H1 (cell line): ENCODE measurements at regions not wholly inside any gene's neighbourhood (a gene's known extent, or its start where the extent isn't known, plus 50 kb on each side); places are given as distances from the start of the nearest gene placed in this dataset.

ENCODE experiments used
- CTCF ChIA-PET: fragments of 300-600 bp; sonication (Branson Sonifier 250); formaldehyde crosslinking; loops from one replicate; lab custom pipeline; 2021; ENCODE audit not compliant: partially characterized antibody; lab: Charles Lee
- POLR2A ChIA-PET: fragments of 300-600 bp; sonication (Branson Sonifier 250); formaldehyde crosslinking; loops from one replicate; lab custom pipeline; 2021; ENCODE audit warnings: inconsistent platforms; ENCODE audit not compliant: partially characterized antibody; lab: Charles Lee
- DNase-seq, 2 experiments: peaks; one replicate each; pipeline versions ENCODE4 v3.0.0 to v3.0.0-alpha.2; 2010 to 2022; ENCODE audit warnings: low spot score in 2 of 2, low read depth in 1 of 2, mixed read lengths in 1 of 2
- FAIRE-seq: peaks from 2 replicates; lab custom pipeline; 2011; peaks lifted over from hg19 to GRCh38; lab: Jason Lieb, UNC
- H2AFZ ChIP-seq: 2 replicates; pipeline ENCODE4 v1.8.1; 2012; ENCODE audit warnings: low read length, inconsistent platforms
- H2AK5ac ChIP-seq: 2 replicates; pipeline ENCODE4 v1.6.1; 2013; ENCODE audit warnings: low read depth, low read length
- H2BK120ac ChIP-seq: replicated peaks from 2 replicates; pipeline ENCODE3; 2013; ENCODE audit warnings: low read depth, low read length, inconsistent platforms
- H2BK12ac ChIP-seq: 2 replicates; pipeline ENCODE4 v1.6.1; 2013; ENCODE audit warnings: low read depth, low read length
- H2BK15ac ChIP-seq: 2 replicates; pipeline ENCODE4 v1.6.1; 2013; ENCODE audit warnings: low read length
- H2BK20ac ChIP-seq: 2 replicates; pipeline ENCODE4 v1.6.1; 2013; ENCODE audit warnings: low read length
- H2BK5ac ChIP-seq: 2 replicates; pipeline ENCODE4 v1.6.1; 2013; ENCODE audit warnings: low read depth, low read length
- H3K14ac ChIP-seq: 2 replicates; pipeline ENCODE4 v1.6.1; 2013; ENCODE audit warnings: inconsistent platforms; ENCODE audit not compliant: insufficient read length
- H3K18ac ChIP-seq: 2 replicates; pipeline ENCODE4 v1.6.1; 2013; ENCODE audit warnings: low read length; ENCODE audit errors: extremely low read depth
- H3K23ac ChIP-seq: 2 replicates; pipeline ENCODE4 v1.6.1; 2013; ENCODE audit warnings: inconsistent platforms; ENCODE audit not compliant: insufficient read length
- H3K23me2 ChIP-seq: 2 replicates; pipeline ENCODE4 v1.6.1; 2013; ENCODE audit warnings: low read depth, low read length
- H3K27ac ChIP-seq: 2 replicates; pipeline ENCODE4 v1.6.1; 2011; ENCODE audit warnings: low read depth, low read length, inconsistent platforms
- H3K27me3 ChIP-seq, 4 experiments: replicated peaks in 1 of 4; 1 replicate in 1 of 4; 2 replicates in 3 of 4; pipeline versions ENCODE4 v1.6.1 to v1.8.1; 2011 to 2013; ENCODE audit warnings: low read length in 3 of 4, mild to moderate bottlenecking in 3 of 4, inconsistent platforms in 2 of 4, mixed read lengths in 2 of 4, moderate library complexity in 1 of 4; ENCODE audit not compliant: control insufficient read depth in 3 of 4, insufficient read depth in 3 of 4; ENCODE audit errors: extremely low read depth in 1 of 4
- H3K36me3 ChIP-seq, 4 experiments: 2 replicates each; pipeline versions ENCODE4 v1.6.1 to v1.8.1; 2011 to 2013; ENCODE audit warnings: mild to moderate bottlenecking in 4 of 4, low read length in 3 of 4, moderate library complexity in 2 of 4, control low read depth in 1 of 4, inconsistent platforms in 1 of 4; ENCODE audit not compliant: insufficient read depth in 4 of 4, control insufficient read depth in 2 of 4
- H3K4ac ChIP-seq: replicated peaks from 2 replicates; pipeline ENCODE3; 2013; ENCODE audit warnings: low read length, low read depth, mixed read lengths, inconsistent platforms; ENCODE audit not compliant: insufficient read length
- H3K4me1 ChIP-seq, 4 experiments: replicated peaks in 1 of 4; 1 replicate in 1 of 4; 2 replicates in 3 of 4; pipeline versions ENCODE4 v1.6.1 to v1.8.1; 2011 to 2013; ENCODE audit warnings: low read length in 3 of 4, inconsistent platforms in 2 of 4, mixed read lengths in 1 of 4; ENCODE audit not compliant: insufficient read depth in 4 of 4, control insufficient read depth in 3 of 4
- H3K4me2 ChIP-seq, 2 experiments: 2 replicates each; pipeline versions ENCODE4 v1.6.1 to v1.8.1; 2011 to 2013; ENCODE audit warnings: low read depth in 2 of 2, low read length in 2 of 2, control low read depth in 1 of 2, inconsistent platforms in 1 of 2, mild to moderate bottlenecking in 1 of 2; ENCODE audit not compliant: insufficient read depth in 1 of 2
- H3K4me3 ChIP-seq, 4 experiments: fragments of 200-600, 300-600 bp in 1 of 4; sonication (generic), shearing (Covaris generic), sonication (Bioruptor Twin) in 1 of 4; 2 replicates each; pipeline versions ENCODE4 v1.5.1 to v1.8.1; 2011 to 2016; ENCODE audit warnings: low read length in 4 of 4, low read depth in 3 of 4, control low read depth in 2 of 4, inconsistent platforms in 2 of 4, mild to moderate bottlenecking in 2 of 4, mixed read lengths in 1 of 4, moderate library complexity in 1 of 4; ENCODE audit not compliant: insufficient read depth in 2 of 4; ENCODE audit errors: extremely low read depth in 1 of 4
- H3K56ac ChIP-seq: replicated peaks from 2 replicates; pipeline ENCODE3; 2013; ENCODE audit warnings: low read depth, mild to moderate bottlenecking, mixed read lengths, low read length, inconsistent platforms; ENCODE audit not compliant: insufficient read length
- H3K79me1 ChIP-seq: 2 replicates; pipeline ENCODE4 v1.6.1; 2013; ENCODE audit warnings: low read depth, low read length, control low read depth
- H3K79me2 ChIP-seq, 2 experiments: 2 replicates each; pipeline versions ENCODE4 v1.6.1 to v1.8.1; 2012 to 2013; ENCODE audit warnings: low read length in 2 of 2, mild to moderate bottlenecking in 2 of 2, inconsistent platforms in 1 of 2; ENCODE audit not compliant: insufficient read depth in 2 of 2, control insufficient read depth in 1 of 2
- H3K9ac ChIP-seq, 4 experiments: replicated peaks in 1 of 4; 1 replicate in 1 of 4; 2 replicates in 3 of 4; pipeline versions ENCODE4 v1.6.1 to v1.8.1; 2011 to 2013; ENCODE audit warnings: low read depth in 3 of 4, low read length in 3 of 4, control low read depth in 2 of 4, mild to moderate bottlenecking in 2 of 4, moderate library complexity in 2 of 4, inconsistent platforms in 1 of 4; ENCODE audit errors: extremely low read depth in 1 of 4
- H3K9me3 ChIP-seq, 2 experiments: 2 replicates each; pipeline versions ENCODE4 v1.6.1 to v1.8.1; 2012 to 2013; ENCODE audit warnings: mild to moderate bottlenecking in 2 of 2, moderate library complexity in 2 of 2, control low read depth in 1 of 2, inconsistent platforms in 1 of 2, low read depth in 1 of 2, low read length in 1 of 2, mixed read lengths in 1 of 2; ENCODE audit not compliant: insufficient read depth in 2 of 2
- H4K20me1 ChIP-seq, 2 experiments: replicated peaks in 1 of 2; 2 replicates each; pipeline versions ENCODE3 to v1.8.1; 2011 to 2013; ENCODE audit warnings: inconsistent platforms in 2 of 2, low read length in 2 of 2, mild to moderate bottlenecking in 1 of 2; ENCODE audit not compliant: insufficient read depth in 2 of 2, control insufficient read depth in 1 of 2
- H4K5ac ChIP-seq: 2 replicates; pipeline ENCODE4 v1.6.1; 2013; ENCODE audit warnings: low read length, low read depth, mixed read lengths, inconsistent platforms; ENCODE audit not compliant: insufficient read length
- H4K8ac ChIP-seq: 2 replicates; pipeline ENCODE4 v1.8.0; 2013; ENCODE audit warnings: mild to moderate bottlenecking, moderate library complexity, low read length, inconsistent platforms; ENCODE audit not compliant: insufficient read depth; ENCODE audit errors: extremely low read depth
- H4K91ac ChIP-seq: replicated peaks from 2 replicates; pipeline ENCODE3; 2013; ENCODE audit warnings: low read length, mixed read lengths, inconsistent platforms; ENCODE audit not compliant: insufficient read length
- FOSL1 ChIP-seq: IDR thresholded peaks from 2 replicates; pipeline ENCODE4 v1.6.1; 2011; ENCODE audit warnings: mild to moderate bottlenecking, low read depth, low read length, moderate library complexity; ENCODE audit not compliant: insufficient read depth
- KDM5A ChIP-seq: fragments of 200-600 bp; IDR thresholded peaks from 2 replicates; pipeline ENCODE4 v1.7.1; 2012; ENCODE audit warnings: mild to moderate bottlenecking, low read length, inconsistent platforms, mixed read lengths
- MAFK ChIP-seq: IDR thresholded peaks from 2 replicates; pipeline ENCODE4 v1.6.1; 2012; ENCODE audit warnings: low read depth, mild to moderate bottlenecking, improper control_type of control experiment, low read length
- WGBS, 2 experiments: shearing (Covaris generic) in 1 of 2; methylation state at CpG; one replicate each; pipeline versions ENCODE4 v1.1.6 to v1.1.7; 2013 to 2015; ENCODE audit warnings: low lambda C conversion rate in 2 of 2, mixed read lengths in 2 of 2, inconsistent platforms in 1 of 2, low coverage in 1 of 2, missing lambda C conversion rate in 1 of 2; ENCODE audit not compliant: insufficient replicate concordance in 2 of 2, insufficient coverage in 1 of 2, insufficient read length in 1 of 2; ENCODE audit errors: extremely low coverage in 1 of 2, missing lambda C conversion rate in 1 of 2; 5-methylcytosine and 5-hydroxymethylcytosine counted together

DNA sequence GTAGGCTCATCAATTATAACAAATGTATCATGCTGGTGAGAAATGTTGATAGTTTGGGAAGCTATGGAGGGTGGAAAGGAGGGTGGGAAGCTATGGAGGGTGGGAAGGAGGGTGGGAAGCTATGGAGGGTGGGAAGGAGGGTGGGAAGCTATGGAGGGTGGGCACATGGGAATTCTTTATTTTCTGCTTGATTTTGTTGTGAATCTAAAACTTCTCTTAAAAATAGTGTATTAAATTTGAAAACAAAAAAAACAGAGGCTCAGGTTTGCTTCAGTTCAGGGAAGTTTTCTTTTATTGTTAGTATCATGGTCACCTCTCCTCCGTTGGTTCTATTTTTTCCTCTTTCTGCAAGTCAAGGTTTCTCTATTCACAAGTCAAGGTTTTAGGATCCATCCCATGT is 106.4 kb downstream of the SOD2 start:
- H2AK5ac ChIP-seq, result no peak overlapping the region
- no peak overlapping the region for H3K4me2 ChIP-seq
- H4K20me1 ChIP-seq, result no peaks in the 10 kb centered on the region
- no peaks in the 10 kb centered on the region for H3K36me3 ChIP-seq
- no peak overlapping the region for H3K23ac ChIP-seq
- H3K4me1 ChIP-seq, result no peaks in the 10 kb centered on the region
- no peak overlapping the region for H2BK20ac ChIP-seq
- no peaks in the 10 kb centered on the region for H3K79me2 ChIP-seq
- no peak overlapping the region for H2BK12ac ChIP-seq
- FAIRE-seq, result no peak
- H3K14ac ChIP-seq, result no peak overlapping the region
- H3K18ac ChIP-seq, result no peak overlapping the region
- H3K4ac ChIP-seq, result no peak overlapping the region
- no peak overlapping the region for H3K9ac ChIP-seq
- H3K23me2 ChIP-seq, result no peaks in the 10 kb centered on the region; the same call in 1 of the 2 replicates
- H2BK15ac ChIP-seq, result no peak overlapping the region
- H4K91ac ChIP-seq, result no peak overlapping the region
- no peak overlapping the region for H3K27ac ChIP-seq
- ChIA-PET CTCF (interaction anchor here (1.6 kb wide), 1 partner anchor 412 kb away, joined by 4 read pairs; no protein-coding TSS in a partner anchor), POLR2A (no interaction called here)
- no peak overlapping the region for H2BK5ac ChIP-seq
- no peak overlapping the region for H2AFZ ChIP-seq
- no peak for DNase-seq
- H3K27me3 ChIP-seq, result no peaks in the 10 kb centered on the region
- H3K4me3 ChIP-seq, result no peak overlapping the region
- H3K56ac ChIP-seq, result no peak overlapping the region
- no peak for TF ChIP-seq KDM5A
- no peak for TF ChIP-seq MAFK
- no peak for TF ChIP-seq FOSL1
- no peak overlapping the region for H4K8ac ChIP-seq
- H3K79me1 ChIP-seq, result no peaks in the 10 kb centered on the region
- WGBS, 2 experiments, result 70% methylated on average over 1 of the region's 1 CpG; no CpG with 5 or more reads in 1 of the 2 experiments
- peaks cover 42 to 51% of the 10 kb centered on the region in 2 experiments; a peak in 3 of 4 replicates for H3K9me3 ChIP-seq
- no peak overlapping the region for H2BK120ac ChIP-seq
- H4K5ac ChIP-seq, result no peak overlapping the region
